ENCODE measurements at regions not wholly inside any gene's neighbourhood (a gene's known extent, or its start where the extent isn't known, plus 50 kb on each side); places are given as distances from the start of the nearest gene placed in this dataset.

DNA sequence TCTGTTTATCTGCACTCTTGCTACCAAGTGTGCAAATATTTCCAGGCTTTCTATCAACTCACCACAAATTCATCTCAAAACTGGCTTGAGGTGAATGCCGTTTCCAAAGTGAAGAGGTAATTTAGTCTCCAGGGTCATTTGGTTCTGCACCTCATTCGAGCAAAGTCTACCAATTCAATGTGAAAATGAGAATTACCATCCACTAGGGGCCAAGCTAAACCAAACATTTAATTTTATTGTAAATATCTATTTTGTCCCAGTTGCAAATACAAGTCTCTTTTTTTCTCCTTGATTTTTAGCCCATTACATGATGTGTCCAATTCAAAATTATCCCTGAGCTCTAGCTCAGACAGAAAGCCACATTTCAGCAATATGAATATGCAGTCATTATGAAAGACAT, 152.3 kb upstream of the PTBP2 start:
- ATAC-seq = no peak
- Histone ChIP-seq H3K27ac (no peak overlapping the region), H3K27me3 (no peaks in the 10 kb centered on the region), H3K4me1 (no peaks in the 10 kb centered on the region), H3K36me3 (no peaks in the 10 kb centered on the region), H3K4me3 (no peak overlapping the region), H3K9me3 (no peaks in the 10 kb centered on the region)
- TF ChIP-seq POLR2AphosphoS5 (IDR thresholded peaks at IDR 0.05) = no peak
- TF ChIP-seq POLR2A (IDR thresholded peaks at IDR 0.05) = no peak
- TF ChIP-seq, protein P1, sequence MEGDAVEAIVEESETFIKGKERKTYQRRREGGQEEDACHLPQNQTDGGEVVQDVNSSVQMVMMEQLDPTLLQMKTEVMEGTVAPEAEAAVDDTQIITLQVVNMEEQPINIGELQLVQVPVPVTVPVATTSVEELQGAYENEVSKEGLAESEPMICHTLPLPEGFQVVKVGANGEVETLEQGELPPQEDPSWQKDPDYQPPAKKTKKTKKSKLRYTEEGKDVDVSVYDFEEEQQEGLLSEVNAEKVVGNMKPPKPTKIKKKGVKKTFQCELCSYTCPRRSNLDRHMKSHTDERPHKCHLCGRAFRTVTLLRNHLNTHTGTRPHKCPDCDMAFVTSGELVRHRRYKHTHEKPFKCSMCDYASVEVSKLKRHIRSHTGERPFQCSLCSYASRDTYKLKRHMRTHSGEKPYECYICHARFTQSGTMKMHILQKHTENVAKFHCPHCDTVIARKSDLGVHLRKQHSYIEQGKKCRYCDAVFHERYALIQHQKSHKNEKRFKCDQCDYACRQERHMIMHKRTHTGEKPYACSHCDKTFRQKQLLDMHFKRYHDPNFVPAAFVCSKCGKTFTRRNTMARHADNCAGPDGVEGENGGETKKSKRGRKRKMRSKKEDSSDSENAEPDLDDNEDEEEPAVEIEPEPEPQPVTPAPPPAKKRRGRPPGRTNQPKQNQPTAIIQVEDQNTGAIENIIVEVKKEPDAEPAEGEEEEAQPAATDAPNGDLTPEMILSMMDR (IDR thresholded peaks at IDR 0.05) = no peak
- no peak for TF ChIP-seq EP300 (IDR thresholded peaks at IDR 0.05)
- 89 to 90% methylated on average over 2 of the region's 2 CpGs for WGBS, 2 donors (ENCODE audit: low coverage in 1 of 2)

DNA sequence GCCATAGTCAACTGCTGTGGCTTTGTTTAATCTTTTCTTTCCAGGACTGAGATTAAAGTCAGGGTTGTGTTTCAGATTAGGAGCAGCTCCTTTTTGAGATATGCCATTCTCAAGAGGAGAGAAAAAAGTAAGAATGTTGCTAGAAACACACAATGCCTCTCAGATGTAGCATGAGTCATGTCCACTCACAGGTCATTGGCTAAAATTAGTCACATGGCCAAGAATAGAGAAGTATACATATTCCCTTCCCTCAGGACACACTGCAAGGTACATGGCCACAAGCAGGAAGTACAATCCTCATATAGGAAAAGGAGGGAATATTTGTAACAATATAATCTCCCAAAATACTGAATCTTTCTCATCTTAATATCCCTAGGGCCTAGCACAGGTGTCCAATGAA, 141.9 kb upstream of the PTBP2 start:
- peaks cover 0 to 4% (median 2%) of the 10 kb centered on the region in 3 donors for H3K4me1 ChIP-seq
- H3K27ac ChIP-seq = no peak overlapping the region
- TF ChIP-seq EP300 (IDR thresholded peaks at IDR 0.05) = no peak
- TF ChIP-seq POLR2A (IDR thresholded peaks at IDR 0.05) = no peak
- TF ChIP-seq POLR2AphosphoS5 (IDR thresholded peaks at IDR 0.05) = no peak
- TF ChIP-seq, protein P1 (IDR thresholded peaks at IDR 0.05) = no peak
- H3K4me3 ChIP-seq = no peak overlapping the region
- no peak for ATAC-seq
- H3K9me3 ChIP-seq = no peaks in the 10 kb centered on the region
- H3K36me3 ChIP-seq = no peaks in the 10 kb centered on the region
- H3K27me3 ChIP-seq = no peaks in the 10 kb centered on the region

DNA sequence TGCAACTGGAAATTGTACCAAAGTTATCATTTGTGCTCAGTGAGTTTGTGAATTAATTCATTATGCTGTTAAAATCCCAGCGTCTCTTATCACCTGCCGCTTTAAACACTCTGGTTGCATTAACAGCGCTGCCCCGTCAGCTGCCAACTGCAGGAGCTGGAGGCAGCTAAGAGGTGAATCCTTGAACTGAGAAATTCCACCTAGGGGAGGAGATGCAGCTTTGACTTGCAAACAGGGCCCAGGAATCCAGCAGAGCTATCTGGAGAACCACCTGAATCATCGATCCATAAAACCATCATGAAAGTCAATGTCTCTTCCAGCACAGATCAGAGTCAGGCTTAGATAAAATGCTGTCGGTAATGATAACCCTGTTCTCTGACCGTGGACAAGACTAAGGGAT, 140.7 kb upstream of the PTBP2 start:
- no peak for ATAC-seq
- no peak overlapping the region for H3K27ac ChIP-seq

DNA sequence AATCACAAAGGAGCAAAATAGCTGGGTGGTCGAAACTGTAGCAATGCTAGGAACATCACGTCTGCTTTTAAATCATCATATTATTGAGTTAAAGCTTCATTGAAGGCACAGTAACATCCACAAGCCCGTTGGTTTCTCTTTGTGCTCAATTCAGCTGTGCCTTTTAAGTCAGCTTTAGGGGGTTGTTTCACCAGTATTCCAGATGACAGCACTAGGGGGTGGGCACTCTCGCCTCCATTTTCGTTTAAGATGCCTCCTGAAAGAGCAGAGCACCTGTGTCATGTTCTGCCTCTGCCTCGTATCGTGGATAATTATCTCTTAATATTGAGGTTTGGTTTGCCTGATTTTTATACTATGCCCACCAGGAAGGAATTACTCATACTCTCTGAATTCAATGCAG, 139.8 kb upstream of the PTBP2 start:
- Histone ChIP-seq H3K4me1 (peaks cover 0 to 4% (median 2%) of the 10 kb centered on the region in 3 donors), H3K27ac (no peak overlapping the region), H3K27me3 (no peaks in the 10 kb centered on the region), H3K36me3 (no peaks in the 10 kb centered on the region), H3K9me3 (no peaks in the 10 kb centered on the region), H3K4me3 (no peak overlapping the region)
- TF ChIP-seq, protein P1 (IDR thresholded peaks at IDR 0.05) = no peak
- WGBS, 2 donors (ENCODE audit: low coverage in 1 of 2) = 79 to 94% methylated on average over 3 to 7 of the region's 7 CpGs
- ATAC-seq = no peak

More for the DNA sequence above, 140.7 kb upstream of the PTBP2 start:
- H3K4me1 ChIP-seq = peaks cover 0 to 4% (median 2%) of the 10 kb centered on the region in 3 donors
- H3K36me3 ChIP-seq = no peaks in the 10 kb centered on the region
- 69 to 78% methylated on average over 4 to 7 of the region's 7 CpGs for WGBS, 2 donors (ENCODE audit: low coverage in 1 of 2)
- no peak overlapping the region for H3K4me3 ChIP-seq
- TF ChIP-seq POLR2AphosphoS5 (IDR thresholded peaks at IDR 0.05) (no peak), EP300 (IDR thresholded peaks at IDR 0.05) (no peak), POLR2A (IDR thresholded peaks at IDR 0.05) (no peak)
- TF ChIP-seq, protein P1 (IDR thresholded peaks at IDR 0.05) = no peak
- H3K9me3 ChIP-seq = no peaks in the 10 kb centered on the region
- H3K27me3 ChIP-seq = no peaks in the 10 kb centered on the region

DNA sequence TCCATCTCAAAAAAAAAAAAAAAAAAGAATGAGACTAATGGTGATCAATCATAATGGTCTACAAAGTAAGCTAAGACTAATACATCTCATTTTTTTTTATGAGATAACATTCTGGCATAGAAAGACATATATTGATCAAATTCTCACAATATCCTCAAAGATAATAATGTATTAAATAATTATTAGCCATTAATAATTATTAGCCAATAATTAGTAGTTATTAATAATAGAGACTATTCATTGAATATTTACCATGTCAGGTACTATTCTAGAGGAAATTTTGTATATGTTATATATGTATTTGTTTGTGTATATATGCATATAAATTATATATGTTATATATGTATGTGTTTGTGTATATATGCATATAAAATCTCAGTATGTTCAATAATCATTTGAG, 137.7 kb upstream of the PTBP2 start:
- no peaks in the 10 kb centered on the region for H3K9me3 ChIP-seq
- no peak for ATAC-seq
- TF ChIP-seq POLR2A (IDR thresholded peaks at IDR 0.05) = no peak
- TF ChIP-seq EP300 (IDR thresholded peaks at IDR 0.05) = no peak
- TF ChIP-seq, protein P1 (IDR thresholded peaks at IDR 0.05) = no peak
- no peak for TF ChIP-seq POLR2AphosphoS5 (IDR thresholded peaks at IDR 0.05)

More for the DNA sequence above, 137.7 kb upstream of the PTBP2 start:
- H3K36me3 ChIP-seq = no peaks in the 10 kb centered on the region
- H3K4me3 ChIP-seq = no peak overlapping the region
- H3K27me3 ChIP-seq = no peaks in the 10 kb centered on the region
- no peak overlapping the region for H3K27ac ChIP-seq
- peaks cover 0 to 16% (median 2%) of the 10 kb centered on the region in 3 donors for H3K4me1 ChIP-seq
